ENCODE measurements at regions not wholly inside any gene's neighbourhood (a gene's known extent, or its start where the extent isn't known, plus 50 kb on each side); places are given as distances from the start of the nearest gene placed in this dataset.

GRCh38 chr12:58530742-58531062, 389.6 kb downstream of the LRIG3 start:
- no peak for DNase-seq (ENCODE audit: low read depth)

- no peak for DNase-seq (ENCODE audit: low read depth)
These were observed 387.3 kb downstream of the LRIG3 start for GRCh38 chr12:58532855-58533608.

GRCh38 chr12:58533652-58534051, 386.7 kb downstream of the LRIG3 start:
- no peak for DNase-seq (ENCODE audit: low read depth)

GRCh38 chr12:58537278-58537677, 383.0 kb downstream of the LRIG3 start:
- no peak for DNase-seq (ENCODE audit: low read depth)

- no peak for DNase-seq (ENCODE audit: low read depth)
These were observed 381.0 kb downstream of the LRIG3 start for GRCh38 chr12:58539295-58539694.

GRCh38 chr12:58540480-58541299, 379.6 kb downstream of the LRIG3 start:
- DNase-seq (ENCODE audit: low read depth), result no peak

- no peak for DNase-seq (ENCODE audit: low read depth)
These were observed 379.0 kb downstream of the LRIG3 start for GRCh38 chr12:58541300-58541690.

- DNase-seq (ENCODE audit: low read depth), result no peak
These were observed 376.0 kb downstream of the LRIG3 start for GRCh38 chr12:58544281-58544680.

- DNase-seq (ENCODE audit: low read depth), result no peak
These were observed 373.1 kb downstream of the LRIG3 start for GRCh38 chr12:58547217-58547616.

- no peak for DNase-seq (ENCODE audit: low read depth)
These were observed 371.5 kb downstream of the LRIG3 start for GRCh38 chr12:58548801-58549200.

GRCh38 chr12:58554522-58555157, 365.7 kb downstream of the LRIG3 start:
- DNase-seq (ENCODE audit: low read depth), result no peak

GRCh38 chr12:58557171-58557570, 363.1 kb downstream of the LRIG3 start:
- DNase-seq (ENCODE audit: low read depth), result no peak

GRCh38 chr12:58557661-58558060, 362.6 kb downstream of the LRIG3 start:
- DNase-seq (ENCODE audit: low read depth), result no peak

- DNase-seq (ENCODE audit: low read depth), result no peak
These were observed 356.7 kb downstream of the LRIG3 start for GRCh38 chr12:58563621-58564020.

GRCh38 chr12:58564721-58565120, 355.6 kb downstream of the LRIG3 start:
- no peak for DNase-seq (ENCODE audit: low read depth)

- DNase-seq (ENCODE audit: low read depth), result no peak
These were observed 353.7 kb downstream of the LRIG3 start for GRCh38 chr12:58566599-58566998.

- no peak for DNase-seq (ENCODE audit: low read depth)
These were observed 353.1 kb downstream of the LRIG3 start for GRCh38 chr12:58567189-58567588.

- no peak for DNase-seq (ENCODE audit: low read depth)
These were observed 349.9 kb downstream of the LRIG3 start for GRCh38 chr12:58570411-58570810.

GRCh38 chr12:58575256-58575655, 345.0 kb downstream of the LRIG3 start:
- DNase-seq (ENCODE audit: low read depth), result no peak

GRCh38 chr12:58576081-58576480, 344.2 kb downstream of the LRIG3 start:
- no peak for DNase-seq (ENCODE audit: low read depth)

- DNase-seq (ENCODE audit: low read depth), result no peak
These were observed 343.4 kb downstream of the LRIG3 start for GRCh38 chr12:58576916-58577315.

- DNase-seq (ENCODE audit: low read depth), result no peak
These were observed 340.2 kb downstream of the LRIG3 start for GRCh38 chr12:58580095-58580494.

- no peak for DNase-seq (ENCODE audit: low read depth)
These were observed 336.8 kb downstream of the LRIG3 start for GRCh38 chr12:58583529-58583928.
